GM12892 (cell line): ENCODE measurements at regions not wholly inside any gene's neighbourhood (a gene's known extent, or its start where the extent isn't known, plus 50 kb on each side); places are given as distances from the start of the nearest gene placed in this dataset.
"Not testable (repeated sequence)": the region's sequence is repeated elsewhere in the genome, so short reads cannot be mapped to it uniquely, and the experiment has no call there.

Experiments used
- DNase-seq: peaks from one replicate; pipeline ENCODE4 v3.0.0; 2011; ENCODE audit not compliant: insufficient read length
- FAIRE-seq: peaks from 2 replicates; lab custom pipeline; 2011; peaks lifted over from hg19 to GRCh38; lab: Jason Lieb, UNC
- POLR2A ChIP-seq: IDR thresholded peaks from 2 replicates; pipeline ENCODE4 v1.6.1; 2011; ENCODE audit warnings: low read depth, low read length, control low read depth
- POLR2AphosphoS5 ChIP-seq: IDR thresholded peaks from 2 replicates; pipeline ENCODE4 v1.6.1; 2011; ENCODE audit warnings: low read depth, low read length, control low read depth
- TAF1 ChIP-seq: IDR thresholded peaks from 2 replicates; pipeline ENCODE4 v1.6.1; 2011; ENCODE audit warnings: low read depth, mild to moderate bottlenecking, control low read depth, low read length, borderline replicate concordance

GRCh38 chr22:16665610-16666009 is 73.0 kb upstream of the CCT8L2 start:
- DNase-seq, FAIRE-seq: not testable (repeated sequence)

GRCh38 chr22:16662330-16662729 is 69.7 kb upstream of the CCT8L2 start:
- FAIRE-seq, DNase-seq: not testable (repeated sequence)

- not testable (repeated sequence) for FAIRE-seq, DNase-seq
Measured at GRCh38 chr22:16660989-16661388, 68.4 kb upstream of the CCT8L2 start.

DNA sequence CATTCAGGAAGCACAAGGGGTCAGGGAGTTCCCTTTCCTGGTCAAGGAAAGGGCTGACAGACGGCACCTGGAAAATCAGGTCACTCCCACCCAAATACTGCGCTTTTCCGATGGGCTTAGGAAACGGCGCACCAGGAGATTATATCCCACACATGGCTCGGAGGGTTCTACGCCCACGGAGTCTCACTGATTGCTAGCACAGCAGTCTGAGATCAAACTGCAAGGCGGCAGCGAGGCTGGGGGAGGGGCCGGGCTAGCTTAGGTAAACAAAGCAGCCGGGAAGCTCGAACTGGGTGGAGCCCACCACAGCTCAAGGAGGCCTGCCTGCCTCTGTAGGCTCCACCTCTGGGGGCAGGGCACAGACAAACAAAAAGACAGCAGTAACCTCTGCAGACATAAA is 68.0 kb upstream of the CCT8L2 start:
- FAIRE-seq, DNase-seq: not testable (repeated sequence)

DNA sequence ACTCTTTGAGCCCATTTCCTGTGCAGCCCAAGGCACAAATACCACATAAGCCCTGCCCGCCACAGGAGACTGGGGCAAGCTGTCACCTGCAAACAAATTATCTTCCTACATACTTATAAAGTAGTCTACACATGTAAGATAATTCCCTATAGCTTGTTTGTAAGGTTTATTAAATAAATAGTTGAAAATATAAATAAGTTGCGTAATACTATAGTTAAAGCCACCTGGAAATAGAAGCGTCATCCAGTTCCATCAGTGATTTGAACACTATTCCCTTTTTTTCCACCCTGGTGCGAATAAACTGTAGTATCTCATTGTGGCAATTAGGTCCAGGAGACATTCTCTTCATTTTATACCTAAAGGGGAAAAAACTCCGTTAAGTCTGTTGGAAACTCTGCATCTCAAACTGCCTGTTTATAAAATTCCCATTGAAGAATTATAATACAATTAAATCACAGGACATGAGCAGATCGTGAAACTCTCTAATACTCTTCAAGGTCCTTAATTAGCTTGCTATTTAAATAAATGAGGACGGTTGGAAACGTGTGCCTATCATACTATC is 66.7 kb upstream of the CCT8L2 start:
- FAIRE-seq, DNase-seq: not testable (repeated sequence)

- TF ChIP-seq POLR2A (no peak), POLR2AphosphoS5 (no peak), TAF1 (no peak)
- no peak for DNase-seq
- no peak for FAIRE-seq
Measured at GRCh38 chr22:16658068-16658467, 65.5 kb upstream of the CCT8L2 start.

- TF ChIP-seq POLR2A = no peak
- TF ChIP-seq TAF1 = no peak
- TF ChIP-seq POLR2AphosphoS5 = no peak
- no peak for FAIRE-seq
- DNase-seq = no peak
Measured at GRCh38 chr22:16654882-16655281, 62.3 kb upstream of the CCT8L2 start.

GRCh38 chr22:16654336-16654735 is 61.7 kb upstream of the CCT8L2 start:
- not testable (repeated sequence) for FAIRE-seq, DNase-seq

DNA sequence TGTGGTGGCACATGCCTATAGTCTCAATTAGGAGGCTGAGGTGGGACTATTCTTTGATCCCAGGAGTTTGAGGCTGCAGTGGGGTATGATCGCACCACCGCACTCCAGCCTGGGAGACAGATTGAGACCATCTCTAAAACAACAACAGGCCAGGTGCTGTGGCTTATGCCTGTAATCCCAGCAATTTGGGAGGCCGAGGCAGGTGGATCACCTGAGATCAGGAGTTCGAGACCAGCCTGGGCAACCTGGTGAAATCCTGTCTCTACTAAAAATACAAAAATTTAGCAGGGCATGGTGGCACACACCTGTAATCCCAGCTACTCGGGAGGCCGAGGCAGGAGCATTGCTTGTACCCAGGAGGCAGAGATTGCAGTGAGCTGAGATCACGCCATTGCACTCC is 60.6 kb upstream of the CCT8L2 start:
- not testable (repeated sequence) for DNase-seq, FAIRE-seq

DNA sequence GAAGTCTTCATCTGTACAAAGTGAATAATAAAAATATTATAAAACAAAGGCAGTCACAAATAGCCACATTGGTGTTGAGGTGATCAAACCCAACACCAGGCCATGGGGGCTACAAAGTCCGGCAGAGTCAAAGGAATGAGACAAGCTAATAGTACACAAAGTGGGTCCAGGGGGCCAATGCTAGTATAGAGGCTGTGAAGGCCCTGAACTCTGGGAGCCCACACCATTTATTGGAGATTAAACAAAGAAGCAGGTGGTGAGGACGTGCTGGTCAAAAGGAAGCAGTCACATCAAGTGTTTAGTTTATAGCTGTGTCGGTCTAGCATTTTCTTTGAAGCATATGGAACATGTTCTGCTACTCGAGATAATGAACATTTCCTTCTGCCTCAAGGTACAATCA is 58.6 kb upstream of the CCT8L2 start:
- DNase-seq = no peak
- no peak for FAIRE-seq
- TF ChIP-seq POLR2AphosphoS5 = no peak
